Transverse colon (tissue), 4 donors: ENCODE measurements at regions not wholly inside any gene's neighbourhood (a gene's known extent, or its start where the extent isn't known, plus 50 kb on each side); places are given as distances from the start of the nearest gene placed in this dataset.

Source experiments
- DNase-seq: peaks from one replicate; pipeline ENCODE4 v3.0.0-alpha.2; 2019
- H3K27ac ChIP-seq, 4 donors: fragments of 200-600 bp; sonication (generic); 2 replicates each; pipeline ENCODE4 v1.5.1; 2016 to 2018; ENCODE audit warnings: inconsistent platforms in 4 of 4
- H3K27me3 ChIP-seq: fragments of 200-600 bp; sonication (generic); 2 replicates; pipeline ENCODE4 v1.5.1; 2017; ENCODE audit warnings: inconsistent platforms
- H3K36me3 ChIP-seq, 4 donors: fragments of 200-600 bp; sonication (generic); 2 replicates each; pipeline ENCODE4 v1.5.1; 2017 to 2019; ENCODE audit warnings: inconsistent platforms in 4 of 4
- H3K4me1 ChIP-seq, 4 donors: fragments of 200-600 bp; sonication (generic); 2 replicates each; pipeline ENCODE4 v1.5.1; 2017 to 2020; ENCODE audit warnings: inconsistent platforms in 4 of 4
- H3K4me3 ChIP-seq, 4 donors: fragments of 200-600 bp; sonication (generic); 1 replicate in 1 of 4; 2 replicates in 3 of 4; pipeline versions ENCODE4 v1.5.1 to v1.6.1; 2017 to 2019; ENCODE audit warnings: inconsistent platforms in 4 of 4
- H3K9me3 ChIP-seq, 2 donors: fragments of 200-600 bp; sonication (generic); 2 replicates each; pipeline ENCODE4 v1.5.1; 2017 to 2019; ENCODE audit warnings: inconsistent platforms in 2 of 2
- CTCF ChIP-seq, 5 experiments: fragments of 200-600 bp in 3 of 5; fragments of 450-650 bp in 2 of 5; sonication (generic) in 3 of 5; IDR thresholded peaks; 1 replicate in 2 of 5; 2 replicates in 3 of 5; pipeline ENCODE4 v1.5.1; 2016 to 2017; ENCODE audit warnings: antibody characterized with exemption in 5 of 5, inconsistent platforms in 3 of 5, mild to moderate bottlenecking in 2 of 5, moderate library complexity in 1 of 5
- EP300 ChIP-seq: sonication (generic); formaldehyde crosslinking; IDR thresholded peaks from one replicate; pipeline ENCODE4 v1.6.1; 2017; ENCODE audit warnings: antibody characterized with exemption, low read depth
- POLR2A ChIP-seq: fragments of 450-650 bp; IDR thresholded peaks from one replicate; pipeline ENCODE4 v1.6.1; 2016; ENCODE audit warnings: antibody characterized with exemption, mild to moderate bottlenecking, moderate library complexity
- POLR2AphosphoS5 ChIP-seq, 3 donors: sonication (generic); formaldehyde crosslinking; IDR thresholded peaks; one replicate each; pipeline ENCODE4 v1.6.1; 2016; ENCODE audit warnings: antibody characterized with exemption in 3 of 3
- WGBS, 2 donors: methylation state at CpG; one replicate each; pipeline ENCODE4 v1.1.5; 2018; ENCODE audit warnings: low coverage in 1 of 2; 5-methylcytosine and 5-hydroxymethylcytosine counted together
- in situ Hi-C, 4 donors: fragments of 200-750 bp; cut with MboI; loops; one replicate each; pipeline versions ENCODE4 v1.15.0 to v1.15.1; 2017; ENCODE audit warnings: low sequenced_read_pairs in 3 of 4, low pct_ligation_motif_present in 1 of 4, low pct_unique_long_range_greater_than_20kb in 1 of 4
- intact Hi-C: fragments of 100-400 bp; cut with DNase I; formaldehyde crosslinking; loops from one replicate; pipeline ENCODE4 v1.15.1; 2023; ENCODE audit warnings: low total_unique reads

GRCh38 chr7:84354866-84355265, 160.3 kb upstream of the SEMA3A start:
- no peaks in the 10 kb centered on the region for H3K9me3 ChIP-seq
- intact Hi-C loops (no loop called here), in situ Hi-C loops (no loop called here)
- DNase-seq, result no peak
- no peaks in the 10 kb centered on the region for H3K36me3 ChIP-seq
- no peaks in the 10 kb centered on the region for H3K4me1 ChIP-seq
- WGBS, 2 donors, result 74 to 91% methylated on average over 1 of the region's 1 CpG
- no peak overlapping the region for H3K4me3 ChIP-seq
- no peak overlapping the region for H3K27ac ChIP-seq
- H3K27me3 ChIP-seq, result no peaks in the 10 kb centered on the region
- TF ChIP-seq EP300, result no peak
- TF ChIP-seq POLR2AphosphoS5 (IDR thresholded peaks at IDR 0.05), result no peak
- no peak for TF ChIP-seq CTCF (IDR thresholded peaks at IDR 0.05)

- H3K4me3 ChIP-seq, result no peak overlapping the region
- no peaks in the 10 kb centered on the region for H3K36me3 ChIP-seq
- H3K27me3 ChIP-seq, result no peaks in the 10 kb centered on the region
- H3K27ac ChIP-seq, result no peak overlapping the region
- H3K9me3 ChIP-seq, result no peaks in the 10 kb centered on the region
- no peak for DNase-seq
- intact Hi-C loops, result no loop called here
- in situ Hi-C loops, result no loop called here
- H3K4me1 ChIP-seq, result no peaks in the 10 kb centered on the region
- TF ChIP-seq POLR2AphosphoS5 (IDR thresholded peaks at IDR 0.05) (no peak), CTCF (IDR thresholded peaks at IDR 0.05) (no peak), EP300 (no peak), POLR2A (no peak)
Observed at GRCh38 chr7:84354030-84354429, 159.4 kb upstream of the SEMA3A start.

GRCh38 chr7:84339306-84339705, 144.7 kb upstream of the SEMA3A start:
- intact Hi-C loops, result no loop called here
- no peaks in the 10 kb centered on the region for H3K36me3 ChIP-seq
- in situ Hi-C loops, result no loop called here
- no peak overlapping the region for H3K27ac ChIP-seq
- no peaks in the 10 kb centered on the region for H3K9me3 ChIP-seq
- H3K4me3 ChIP-seq, result no peak overlapping the region
- H3K27me3 ChIP-seq, result no peaks in the 10 kb centered on the region
- TF ChIP-seq CTCF (IDR thresholded peaks at IDR 0.05) (no peak), EP300 (no peak), POLR2A (no peak), POLR2AphosphoS5 (IDR thresholded peaks at IDR 0.05) (no peak)
- WGBS, 2 donors, result 50 to 58% methylated on average over 1 of the region's 1 CpG
- H3K4me1 ChIP-seq, result no peaks in the 10 kb centered on the region
- no peak for DNase-seq

- Histone ChIP-seq H3K9me3 (no peaks in the 10 kb centered on the region), H3K4me3 (no peak overlapping the region), H3K27me3 (no peaks in the 10 kb centered on the region), H3K27ac (no peak overlapping the region), H3K4me1 (no peaks in the 10 kb centered on the region), H3K36me3 (no peaks in the 10 kb centered on the region)
- intact Hi-C loops, result no loop called here
- 62 to 64% methylated on average over 2 of the region's 2 CpGs for WGBS, 2 donors
- TF ChIP-seq POLR2A (no peak), POLR2AphosphoS5 (IDR thresholded peaks at IDR 0.05) (no peak), EP300 (no peak), CTCF (IDR thresholded peaks at IDR 0.05) (no peak)
- no peak for DNase-seq
- in situ Hi-C loops, result no loop called here
Observed at GRCh38 chr7:84337429-84337828, 142.8 kb upstream of the SEMA3A start.
